ENCODE measurements at regions not wholly inside any gene's neighbourhood (a gene's known extent, or its start where the extent isn't known, plus 50 kb on each side); places are given as distances from the start of the nearest gene placed in this dataset.

- Histone ChIP-seq H3K9ac (ENCODE audit: low read length) (no peak overlapping the region), H2AFZ (ENCODE audit: low read depth, low read length) (no peak overlapping the region), H3K4me1 (ENCODE audit: low read length) (peaks cover 2% of the 10 kb centered on the region; the same call in 1 of the 2 replicates), H3K4me2 (ENCODE audit: low read length) (no peak overlapping the region), H3K4me3 (ENCODE audit: low read length) (no peak overlapping the region), H3K79me2 (ENCODE audit: low read length) (no peaks in the 10 kb centered on the region), H4K20me1 (ENCODE audit: insufficient read depth, low read length) (no peaks in the 10 kb centered on the region), H3K27ac (ENCODE audit: low read length) (no peak overlapping the region), H3K36me3 (replicated peaks; ENCODE audit: low read depth, low read length) (no peaks in the 10 kb centered on the region), H3K9me3 (ENCODE audit: insufficient read depth, low read length) (no peaks in the 10 kb centered on the region), H3K27me3 (ENCODE audit: low read depth, low read length) (no peaks in the 10 kb centered on the region)
- TF ChIP-seq CTCF (IDR thresholded peaks at IDR 0.05; ENCODE audit: low read depth, low read length) (no peak), EZH2phosphoT487 (IDR thresholded peaks at IDR 0.05; ENCODE audit: low read depth) (no peak)
These were observed 220.8 kb upstream of the DAPK1 start for GRCh38 chr9:87276851-87277261.

GRCh38 chr9:87277346-87277745, 220.3 kb upstream of the DAPK1 start:
- H3K79me2 ChIP-seq (ENCODE audit: low read length), result no peaks in the 10 kb centered on the region
- no peak overlapping the region for H3K9ac ChIP-seq (ENCODE audit: low read length)
- no peak overlapping the region for H2AFZ ChIP-seq (ENCODE audit: low read depth, low read length)
- H3K4me1 ChIP-seq (ENCODE audit: low read length), result no peaks in the 10 kb centered on the region; the same call in 1 of the 2 replicates
- H4K20me1 ChIP-seq (ENCODE audit: insufficient read depth, low read length), result no peaks in the 10 kb centered on the region
- no peak overlapping the region for H3K27ac ChIP-seq (ENCODE audit: low read length)
- H3K27me3 ChIP-seq (ENCODE audit: low read depth, low read length), result no peaks in the 10 kb centered on the region
- H3K36me3 ChIP-seq (replicated peaks; ENCODE audit: low read depth, low read length), result no peaks in the 10 kb centered on the region
- TF ChIP-seq CTCF (IDR thresholded peaks at IDR 0.05; ENCODE audit: low read depth, low read length) (no peak), EZH2phosphoT487 (IDR thresholded peaks at IDR 0.05; ENCODE audit: low read depth) (no peak)
- no peak overlapping the region for H3K4me3 ChIP-seq (ENCODE audit: low read length)
- no peak overlapping the region for H3K4me2 ChIP-seq (ENCODE audit: low read length)
- H3K9me3 ChIP-seq (ENCODE audit: insufficient read depth, low read length), result no peaks in the 10 kb centered on the region

GRCh38 chr9:87278971-87279733, 218.5 kb upstream of the DAPK1 start:
- Histone ChIP-seq H3K4me1 (ENCODE audit: low read length) (no peaks in the 10 kb centered on the region), H3K9me3 (ENCODE audit: insufficient read depth, low read length) (no peaks in the 10 kb centered on the region), H3K4me3 (ENCODE audit: low read length) (no peak overlapping the region), H3K4me2 (ENCODE audit: low read length) (no peak overlapping the region), H3K27ac (ENCODE audit: low read length) (no peak overlapping the region), H3K36me3 (replicated peaks; ENCODE audit: low read depth, low read length) (no peaks in the 10 kb centered on the region), H4K20me1 (ENCODE audit: insufficient read depth, low read length) (no peaks in the 10 kb centered on the region), H3K9ac (ENCODE audit: low read length) (no peak overlapping the region), H3K27me3 (ENCODE audit: low read depth, low read length) (no peaks in the 10 kb centered on the region), H2AFZ (ENCODE audit: low read depth, low read length) (no peak overlapping the region), H3K79me2 (ENCODE audit: low read length) (no peaks in the 10 kb centered on the region)
- no peak for TF ChIP-seq CTCF (IDR thresholded peaks at IDR 0.05; ENCODE audit: low read depth, low read length)
- TF ChIP-seq EZH2phosphoT487 (IDR thresholded peaks at IDR 0.05; ENCODE audit: low read depth), result no peak

- Histone ChIP-seq H3K27ac (ENCODE audit: low read length) (no peak overlapping the region), H3K4me1 (ENCODE audit: low read length) (no peaks in the 10 kb centered on the region), H3K79me2 (ENCODE audit: low read length) (no peaks in the 10 kb centered on the region), H3K9me3 (ENCODE audit: insufficient read depth, low read length) (no peaks in the 10 kb centered on the region), H3K4me3 (ENCODE audit: low read length) (no peak overlapping the region), H3K27me3 (ENCODE audit: low read depth, low read length) (no peaks in the 10 kb centered on the region), H2AFZ (ENCODE audit: low read depth, low read length) (no peak overlapping the region), H3K36me3 (replicated peaks; ENCODE audit: low read depth, low read length) (no peaks in the 10 kb centered on the region), H3K4me2 (ENCODE audit: low read length) (no peak overlapping the region), H4K20me1 (ENCODE audit: insufficient read depth, low read length) (no peaks in the 10 kb centered on the region), H3K9ac (ENCODE audit: low read length) (no peak overlapping the region)
- TF ChIP-seq EZH2phosphoT487 (IDR thresholded peaks at IDR 0.05; ENCODE audit: low read depth) (no peak), CTCF (IDR thresholded peaks at IDR 0.05; ENCODE audit: low read depth, low read length) (no peak)
These were observed 217.2 kb upstream of the DAPK1 start for GRCh38 chr9:87280421-87280820.
